ENCODE measurements at regions not wholly inside any gene's neighbourhood (a gene's known extent, or its start where the extent isn't known, plus 50 kb on each side); places are given as distances from the start of the nearest gene placed in this dataset.

DNA sequence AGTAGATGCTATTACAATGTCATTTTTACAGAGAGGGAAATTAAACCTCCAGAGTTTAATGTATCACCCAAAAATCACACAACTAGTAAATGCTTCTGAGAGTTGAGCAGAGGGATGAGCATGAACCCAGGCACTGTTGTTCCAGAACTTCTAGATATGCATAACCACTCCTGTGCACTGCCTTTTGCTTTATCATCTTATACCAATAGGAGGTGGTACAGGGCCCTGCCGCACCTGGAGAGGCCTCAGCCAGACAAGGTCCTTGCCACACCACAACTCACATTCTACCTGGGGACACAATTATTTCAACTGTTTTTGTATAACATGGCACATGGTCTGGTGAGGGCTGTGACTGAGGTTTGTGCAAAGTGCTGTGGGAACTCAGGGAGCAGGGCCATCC, 78.5 kb upstream of the NTRK3 start:
- no peak for TF ChIP-seq CTCF (IDR thresholded peaks at IDR 0.05)
- no peak for TF ChIP-seq POLR2A (IDR thresholded peaks at IDR 0.05)
